ENCODE measurements at regions not wholly inside any gene's neighbourhood (a gene's known extent, or its start where the extent isn't known, plus 50 kb on each side); places are given as distances from the start of the nearest gene placed in this dataset.

- TF ChIP-seq CTCF (conservative IDR thresholded peaks at IDR 0.05; ENCODE audit: low read depth), result no peak
- CTCF ChIA-PET, result interaction anchor here (0.6 kb wide), 1 partner anchor 517 kb away, joined by 5 read pairs; no protein-coding TSS in a partner anchor
- DNase-seq (ENCODE audit: low spot score), result no peak
- no peak overlapping the region for H3K27ac ChIP-seq
- POLR2A ChIA-PET (ENCODE audit: low non-redundant PET), result no interaction called here
These were observed 557.3 kb upstream of the ANO5 start for GRCh38 chr11:21635394-21636145.

DNA sequence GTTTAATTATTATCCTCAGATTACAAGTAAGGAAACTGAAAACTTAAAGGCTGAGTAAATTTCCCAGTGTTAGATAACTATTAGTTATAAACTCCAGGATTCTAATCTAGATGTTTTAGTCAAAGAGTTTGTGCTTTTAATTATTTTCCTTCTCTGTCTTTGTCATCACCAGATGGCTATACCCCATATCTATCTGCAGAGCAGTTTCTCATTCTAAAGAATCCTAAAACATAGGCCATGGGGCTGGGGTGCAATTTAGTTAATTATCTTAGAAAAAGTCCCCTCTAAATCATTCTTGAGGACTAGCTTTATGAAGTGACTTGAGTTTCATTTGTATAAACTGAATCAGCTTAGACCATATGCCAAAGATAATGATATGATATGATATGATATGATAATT, 556.3 kb upstream of the ANO5 start:
- ChIA-PET CTCF (no interaction called here), POLR2A (ENCODE audit: low non-redundant PET) (no interaction called here)
- no peak for DNase-seq (ENCODE audit: low spot score)
- H3K27ac ChIP-seq, result no peak overlapping the region
- TF ChIP-seq CTCF (conservative IDR thresholded peaks at IDR 0.05; ENCODE audit: low read depth), result no peak

DNA sequence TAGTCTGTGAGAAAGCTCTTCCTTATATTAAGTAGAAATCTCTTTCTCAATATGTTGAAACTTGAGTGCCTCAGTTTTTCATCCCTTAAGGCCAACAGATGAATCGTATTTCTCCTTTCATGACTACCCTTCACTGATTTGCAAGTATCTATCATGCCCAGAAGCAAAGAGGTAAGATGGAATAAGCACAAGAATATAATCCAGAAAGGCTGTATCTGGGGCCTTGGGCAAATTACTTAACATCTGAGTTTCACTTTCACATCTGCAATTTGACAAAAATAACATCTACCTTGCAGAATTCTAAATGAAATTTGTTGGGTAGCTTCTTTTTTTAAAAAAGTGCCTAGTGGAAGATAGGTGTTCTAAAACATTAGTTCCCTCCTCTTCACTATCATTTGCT, 552.4 kb upstream of the ANO5 start:
- TF ChIP-seq CTCF (conservative IDR thresholded peaks at IDR 0.05; ENCODE audit: low read depth), result no peak
- POLR2A ChIA-PET (ENCODE audit: low non-redundant PET), result no interaction called here
- H3K27ac ChIP-seq, result no peak overlapping the region
- DNase-seq (ENCODE audit: low spot score), result no peak
- CTCF ChIA-PET, result no interaction called here

GRCh38 chr11:21641869-21642268, 551.0 kb upstream of the ANO5 start:
- DNase-seq (ENCODE audit: low spot score), result no peak
- H3K27ac ChIP-seq, result no peak overlapping the region
- ChIA-PET POLR2A (ENCODE audit: low non-redundant PET) (no interaction called here), CTCF (no interaction called here)
- TF ChIP-seq CTCF (conservative IDR thresholded peaks at IDR 0.05; ENCODE audit: low read depth), result no peak

DNA sequence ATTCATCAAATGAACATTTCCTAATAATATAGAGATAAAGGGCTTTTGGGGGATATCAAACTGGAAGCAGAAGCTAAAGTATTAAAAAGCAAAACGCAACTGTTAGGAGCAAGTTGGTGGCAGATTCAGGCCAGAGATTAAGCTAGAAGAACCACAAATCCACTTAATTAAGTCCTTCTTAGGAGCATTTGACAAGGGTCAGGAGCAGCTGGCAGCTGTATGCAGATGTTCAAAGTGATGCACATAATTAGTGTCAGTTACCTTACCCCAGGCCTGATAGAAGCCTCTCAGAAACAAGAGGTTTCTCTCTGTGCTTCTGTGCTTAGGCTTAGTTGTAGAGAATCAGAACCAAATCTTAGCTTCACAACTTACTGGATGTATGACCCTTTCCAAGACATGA, 546.5 kb upstream of the ANO5 start:
- no peak for DNase-seq (ENCODE audit: low spot score)
- no peak overlapping the region for H3K27ac ChIP-seq
- TF ChIP-seq CTCF (conservative IDR thresholded peaks at IDR 0.05; ENCODE audit: low read depth), result no peak
- CTCF ChIA-PET, result no interaction called here
- POLR2A ChIA-PET (ENCODE audit: low non-redundant PET), result no interaction called here

GRCh38 chr11:21650961-21651360, 541.9 kb upstream of the ANO5 start:
- POLR2A ChIA-PET (ENCODE audit: low non-redundant PET), result no interaction called here

More at GRCh38 chr11:21650961-21651360, 541.9 kb upstream of the ANO5 start:
- DNase-seq (ENCODE audit: low spot score), result no peak
- no peak overlapping the region for H3K27ac ChIP-seq
- CTCF ChIA-PET, result interaction anchor here (0.8 kb wide), 1 partner anchor 334 kb away, joined by 6 read pairs; no protein-coding TSS in a partner anchor
- no peak for TF ChIP-seq CTCF (conservative IDR thresholded peaks at IDR 0.05; ENCODE audit: low read depth)

Measured in RWPE1 (cell line).